GM12892 (cell line): ENCODE measurements at regions not wholly inside any gene's neighbourhood (a gene's known extent, or its start where the extent isn't known, plus 50 kb on each side); places are given as distances from the start of the nearest gene placed in this dataset.

Experiments used
- POLR2AphosphoS5 ChIP-seq: IDR thresholded peaks from 2 replicates; pipeline ENCODE4 v1.6.1; 2011; ENCODE audit warnings: low read depth, low read length, control low read depth
- TAF1 ChIP-seq: IDR thresholded peaks from 2 replicates; pipeline ENCODE4 v1.6.1; 2011; ENCODE audit warnings: low read depth, mild to moderate bottlenecking, control low read depth, low read length, borderline replicate concordance

DNA sequence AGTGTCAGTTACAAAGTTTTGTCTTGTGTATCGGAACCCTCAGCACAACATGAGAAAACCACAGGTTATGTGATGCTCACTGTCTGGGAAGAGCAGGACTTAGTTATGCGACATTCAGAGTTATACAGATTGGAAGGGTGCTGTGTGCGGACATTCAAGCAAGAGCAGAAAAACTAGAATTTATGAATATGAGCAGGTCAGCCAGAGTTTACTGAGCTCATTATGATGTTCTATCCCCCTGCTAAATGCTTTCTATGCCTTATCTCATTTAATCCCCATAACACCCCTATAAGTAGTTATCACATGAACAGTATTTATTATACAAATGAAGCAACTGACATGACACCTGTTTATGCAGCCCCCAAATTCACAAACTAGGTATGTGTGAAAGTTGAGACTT, 1083.2 kb downstream of the FLRT2 start:
- TF ChIP-seq TAF1 (no peak), POLR2AphosphoS5 (no peak)
